HepG2 (cell line): ENCODE measurements at regions not wholly inside any gene's neighbourhood (a gene's known extent, or its start where the extent isn't known, plus 50 kb on each side); places are given as distances from the start of the nearest gene placed in this dataset.

Experiments used
- ATAC-seq: fragments of 200-7000 bp; cut with Tn5 transposase; 3 replicates; pipeline ENCODE4 v1.9.1; 2020; ENCODE audit warnings: mild to moderate bottlenecking, moderate library complexity
- BruUV-seq: library from RNA; stranded (reverse); fragments of 400-500 nt; replicated peaks from 2 replicates; lab custom pipeline; 2021; lab: Mats Ljungman, UMichigan
- CTCF ChIA-PET: fragments of 300-600 bp; formaldehyde crosslinking; extraction: SDS; loops from one replicate; lab custom pipeline; 2021; ENCODE audit warnings: low total read pairs, inconsistent platforms, low intra/inter-chr PET ratio; lab: Yijun Ruan, JAX
- POLR2A ChIA-PET: fragments of 350-600 bp; sonication (Branson Sonifier 250); formaldehyde crosslinking; loops from one replicate; lab custom pipeline; 2020; ENCODE audit warnings: antibody characterized with exemption, inconsistent platforms; lab: Yijun Ruan, JAX
- DNase-seq: peaks from one replicate; pipeline ENCODE4 v3.0.0-alpha.2; 2015; ENCODE audit warnings: low spot score
- FAIRE-seq: peaks from 3 replicates; lab custom pipeline; 2011; peaks lifted over from hg19 to GRCh38; lab: Jason Lieb, UNC
- H2AFZ ChIP-seq: one replicate; pipeline ENCODE4 v1.6.1; 2011; ENCODE audit warnings: low read length, inconsistent platforms
- H3K27ac ChIP-seq: fragments of 300-600 bp; 3 replicates; pipeline ENCODE4 v1.8.0; 2011; ENCODE audit warnings: mixed run types, mild to moderate bottlenecking, mixed read lengths, low read length, inconsistent platforms; ENCODE audit not compliant: insufficient read depth; ENCODE audit errors: extremely low read length
- H3K27me3 ChIP-seq, 2 experiments: fragments of 200-600 bp in 1 of 2; 2 replicates in 1 of 2; 3 replicates in 1 of 2; pipeline versions ENCODE4 v1.6.0 to v1.8.0; 2011; ENCODE audit warnings: low read length in 2 of 2, mild to moderate bottlenecking in 2 of 2, moderate library complexity in 2 of 2, inconsistent platforms in 1 of 2; ENCODE audit not compliant: insufficient read depth in 2 of 2, control insufficient read depth in 1 of 2
- H3K36me3 ChIP-seq, 2 experiments: fragments of 200-600 bp in 1 of 2; replicated peaks in 1 of 2; 2 replicates in 1 of 2; 3 replicates in 1 of 2; pipeline versions ENCODE4 v1.5.1 to v1.8.0; 2011; ENCODE audit warnings: low read length in 2 of 2, inconsistent platforms in 1 of 2; ENCODE audit not compliant: insufficient read depth in 2 of 2, control insufficient read depth in 1 of 2
- H3K4me1 ChIP-seq: 2 replicates; pipeline ENCODE4 v1.5.1; 2012; ENCODE audit warnings: low read length, inconsistent platforms; ENCODE audit not compliant: insufficient read depth
- H3K4me2 ChIP-seq: 2 replicates; pipeline ENCODE4 v1.6.0; 2011; ENCODE audit warnings: low read depth, low read length, inconsistent platforms
- H3K4me3 ChIP-seq, 3 experiments: fragments of 200-600 bp in 1 of 3; sonication (generic), shearing (Covaris generic) in 1 of 3; replicated peaks in 1 of 3; 2 replicates each; pipeline ENCODE4 v1.5.1; 2011 to 2016; ENCODE audit warnings: low read length in 3 of 3, inconsistent platforms in 2 of 3, low read depth in 2 of 3, mild to moderate bottlenecking in 2 of 3, control low read depth in 1 of 3, mixed read lengths in 1 of 3; ENCODE audit not compliant: insufficient read depth in 1 of 3
- H3K79me2 ChIP-seq: one replicate; pipeline ENCODE4 v1.6.1; 2011; ENCODE audit warnings: low read length, inconsistent platforms; ENCODE audit not compliant: insufficient read depth
- H3K9ac ChIP-seq: 2 replicates; pipeline ENCODE4 v1.6.0; 2011; ENCODE audit warnings: mild to moderate bottlenecking, low read depth, low read length, inconsistent platforms; ENCODE audit not compliant: insufficient read depth
- H3K9me3 ChIP-seq: 2 replicates; pipeline ENCODE4 v1.5.1; 2012; ENCODE audit warnings: mild to moderate bottlenecking, low read length
- H4K20me1 ChIP-seq: 2 replicates; pipeline ENCODE4 v1.6.0; 2011; ENCODE audit warnings: inconsistent platforms, mild to moderate bottlenecking, low read length, moderate library complexity; ENCODE audit not compliant: insufficient read depth
- CTCF ChIP-seq: sonication (generic); formaldehyde crosslinking; IDR thresholded peaks from 2 replicates; pipeline ENCODE4 v1.5.0; 2020; ENCODE audit warnings: mild to moderate bottlenecking, missing genetic modification reagents, moderate library complexity
- HNRNPUL1 ChIP-seq: fragments of 200-400 bp; formaldehyde crosslinking; IDR thresholded peaks from 2 replicates; pipeline ENCODE4 v1.6.1; 2017; ENCODE audit warnings: low read depth, mild to moderate bottlenecking, low read length, moderate library complexity
- SP5 ChIP-seq: IDR thresholded peaks from 2 replicates; pipeline ENCODE4 v1.6.1; 2016; ENCODE audit warnings: low read depth, borderline replicate concordance
- STAG1 ChIP-seq: sonication (generic); formaldehyde crosslinking; IDR thresholded peaks from 2 replicates; pipeline ENCODE4 v1.4.0; 2020; ENCODE audit warnings: missing genetic modification reagents
- ZNF556 ChIP-seq: sonication (generic); formaldehyde crosslinking; IDR thresholded peaks from 2 replicates; pipeline ENCODE4 v1.4.0; 2020; ENCODE audit warnings: mild to moderate bottlenecking, missing genetic modification reagents, borderline replicate concordance
- WGBS: methylation state at CpG from one replicate; pipeline ENCODE4 v1.1.6; 2017; ENCODE audit warnings: low lambda C conversion rate; 5-methylcytosine and 5-hydroxymethylcytosine counted together
- in situ Hi-C: cut with HindIII; loops from 2 replicates; pipeline ENCODE4 v1.10.0; 2017; ENCODE audit warnings: low pct_unique_long_range_greater_than_20kb; ENCODE audit not compliant: extremely low pct_ligation_motif_present
- intact Hi-C: fragments of 100-400 bp; cut with micrococcal nuclease; formaldehyde crosslinking; loops from one replicate; pipeline ENCODE4 v1.10.0; 2022; ENCODE audit not compliant: unreplicated experiment
- TF ChIP-seq, protein P1 (sequence below): sonication (generic); formaldehyde crosslinking; IDR thresholded peaks from 2 replicates; pipeline ENCODE4 v1.4.0; 2020; ENCODE audit warnings: missing genetic modification reagents

DNA sequence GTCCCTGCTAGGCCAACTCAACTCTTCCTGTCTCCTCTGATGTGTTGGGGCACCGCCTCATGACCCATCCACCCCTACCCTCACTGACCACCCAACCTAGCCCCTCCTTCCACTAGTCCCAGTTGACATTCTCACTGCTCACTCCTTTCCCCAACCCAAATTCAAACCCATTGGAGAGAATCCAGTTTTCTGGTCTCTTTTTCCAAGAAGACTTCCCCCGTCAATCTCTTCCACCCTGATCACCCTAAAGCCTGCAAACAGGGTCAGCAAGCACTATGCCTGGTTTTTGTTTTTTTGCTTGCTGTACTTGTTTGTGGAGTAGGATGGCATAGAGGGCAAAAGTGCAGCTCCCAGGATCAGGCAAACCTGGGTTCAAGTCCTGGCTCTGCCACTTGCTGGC is 176.6 kb upstream of the PPP2R3A start:
- Histone ChIP-seq H3K4me1 (no peaks in the 10 kb centered on the region), H3K27me3 (no peaks in the 10 kb centered on the region), H3K9me3 (peaks cover 17% of the 10 kb centered on the region), H2AFZ (no peak overlapping the region), H3K4me2 (no peak overlapping the region), H3K27ac (no peak overlapping the region), H3K36me3 (no peaks in the 10 kb centered on the region), H3K79me2 (no peaks in the 10 kb centered on the region), H3K9ac (no peak overlapping the region), H4K20me1 (no peaks in the 10 kb centered on the region), H3K4me3 (no peak overlapping the region)
- in situ Hi-C loops = no loop called here
- ATAC-seq = no peak
- TF ChIP-seq, protein P1, sequence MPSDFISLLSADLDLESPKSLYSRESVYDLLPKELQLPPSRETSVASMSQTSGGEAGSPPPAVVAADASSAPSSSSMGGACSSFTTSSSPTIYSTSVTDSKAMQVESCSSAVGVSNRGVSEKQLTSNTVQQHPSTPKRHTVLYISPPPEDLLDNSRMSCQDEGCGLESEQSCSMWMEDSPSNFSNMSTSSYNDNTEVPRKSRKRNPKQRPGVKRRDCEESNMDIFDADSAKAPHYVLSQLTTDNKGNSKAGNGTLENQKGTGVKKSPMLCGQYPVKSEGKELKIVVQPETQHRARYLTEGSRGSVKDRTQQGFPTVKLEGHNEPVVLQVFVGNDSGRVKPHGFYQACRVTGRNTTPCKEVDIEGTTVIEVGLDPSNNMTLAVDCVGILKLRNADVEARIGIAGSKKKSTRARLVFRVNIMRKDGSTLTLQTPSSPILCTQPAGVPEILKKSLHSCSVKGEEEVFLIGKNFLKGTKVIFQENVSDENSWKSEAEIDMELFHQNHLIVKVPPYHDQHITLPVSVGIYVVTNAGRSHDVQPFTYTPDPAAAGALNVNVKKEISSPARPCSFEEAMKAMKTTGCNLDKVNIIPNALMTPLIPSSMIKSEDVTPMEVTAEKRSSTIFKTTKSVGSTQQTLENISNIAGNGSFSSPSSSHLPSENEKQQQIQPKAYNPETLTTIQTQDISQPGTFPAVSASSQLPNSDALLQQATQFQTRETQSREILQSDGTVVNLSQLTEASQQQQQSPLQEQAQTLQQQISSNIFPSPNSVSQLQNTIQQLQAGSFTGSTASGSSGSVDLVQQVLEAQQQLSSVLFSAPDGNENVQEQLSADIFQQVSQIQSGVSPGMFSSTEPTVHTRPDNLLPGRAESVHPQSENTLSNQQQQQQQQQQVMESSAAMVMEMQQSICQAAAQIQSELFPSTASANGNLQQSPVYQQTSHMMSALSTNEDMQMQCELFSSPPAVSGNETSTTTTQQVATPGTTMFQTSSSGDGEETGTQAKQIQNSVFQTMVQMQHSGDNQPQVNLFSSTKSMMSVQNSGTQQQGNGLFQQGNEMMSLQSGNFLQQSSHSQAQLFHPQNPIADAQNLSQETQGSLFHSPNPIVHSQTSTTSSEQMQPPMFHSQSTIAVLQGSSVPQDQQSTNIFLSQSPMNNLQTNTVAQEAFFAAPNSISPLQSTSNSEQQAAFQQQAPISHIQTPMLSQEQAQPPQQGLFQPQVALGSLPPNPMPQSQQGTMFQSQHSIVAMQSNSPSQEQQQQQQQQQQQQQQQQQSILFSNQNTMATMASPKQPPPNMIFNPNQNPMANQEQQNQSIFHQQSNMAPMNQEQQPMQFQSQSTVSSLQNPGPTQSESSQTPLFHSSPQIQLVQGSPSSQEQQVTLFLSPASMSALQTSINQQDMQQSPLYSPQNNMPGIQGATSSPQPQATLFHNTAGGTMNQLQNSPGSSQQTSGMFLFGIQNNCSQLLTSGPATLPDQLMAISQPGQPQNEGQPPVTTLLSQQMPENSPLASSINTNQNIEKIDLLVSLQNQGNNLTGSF (CRISPR knock-in tag) = no peak
- TF ChIP-seq ZNF556 (CRISPR knock-in tag) = peak; percentile 99
- FAIRE-seq = no peak
- BruUV-seq = no TSS peak
- DNase-seq = no peak
- POLR2A ChIA-PET = no interaction called here
- intact Hi-C loops = no loop called here
- CTCF ChIA-PET = no interaction called here
- 62% methylated on average over 2 of the region's 2 CpGs for WGBS

- Histone ChIP-seq H3K4me3 (no peak overlapping the region), H3K27me3 (no peaks in the 10 kb centered on the region), H3K27ac (no peak overlapping the region), H2AFZ (no peak overlapping the region), H3K4me2 (no peak overlapping the region), H3K9ac (no peak overlapping the region), H4K20me1 (no peaks in the 10 kb centered on the region), H3K4me1 (no peaks in the 10 kb centered on the region), H3K36me3 (no peaks in the 10 kb centered on the region), H3K9me3 (peaks cover 17% of the 10 kb centered on the region), H3K79me2 (no peaks in the 10 kb centered on the region)
- 7% methylated on average over 4 of the region's 6 CpGs for WGBS
- ATAC-seq = peak; percentile 44; the same call in 1 of the 3 replicates
- TF ChIP-seq CTCF = peak; percentile 23; the same call in 1 of the 2 replicates
- no peak for TF ChIP-seq HNRNPUL1
- TF ChIP-seq STAG1 (CRISPR knock-in tag) = peak; percentile 37
- TF ChIP-seq SP5 (CRISPR knock-in tag) = no peak
- no peak for FAIRE-seq
- intact Hi-C loops (loop anchor here (2.0 kb wide), 1 partner anchor 55 kb away; no protein-coding TSS in a partner anchor), in situ Hi-C loops (no loop called here)
- BruUV-seq = no TSS peak
- ChIA-PET POLR2A (no interaction called here), CTCF (no interaction called here)
- no peak for DNase-seq
Observed at GRCh38 chr3:135792174-135792573, 173.4 kb upstream of the PPP2R3A start.
